PC-3 (cell line): ENCODE measurements at regions not wholly inside any gene's neighbourhood (a gene's known extent, or its start where the extent isn't known, plus 50 kb on each side); places are given as distances from the start of the nearest gene placed in this dataset.
A peak's percentile ranks its signal among the peaks of the same experiment; 100 is the strongest.

Experiments
- ATAC-seq: fragments of 200-7000 bp; cut with Tn5 transposase; 2 replicates; pipeline ENCODE4 v1.9.1; 2020; ENCODE audit warnings: mild to moderate bottlenecking, moderate library complexity
- BruUV-seq: library from RNA; stranded (reverse); fragments of 400-500 nt; replicated peaks from 2 replicates; lab custom pipeline; 2021; lab: Mats Ljungman, UMichigan
- CTCF ChIA-PET: fragments of 300-600 bp; sonication (Branson Sonifier 250); formaldehyde crosslinking; loops from one replicate; lab custom pipeline; 2022; ENCODE audit warnings: antibody characterized with exemption; lab: Charles Lee
- POLR2A ChIA-PET: fragments of 300-600 bp; sonication (Branson Sonifier 250); formaldehyde crosslinking; loops from one replicate; lab custom pipeline; 2022; ENCODE audit warnings: antibody characterized with exemption; ENCODE audit not compliant: unreplicated experiment; lab: Charles Lee
- DNase-seq: peaks from one replicate; pipeline ENCODE4 v3.0.0-alpha.2; 2015
- H2AFZ ChIP-seq: fragments of 300-600 bp; sonication (generic); 2 replicates; pipeline ENCODE4 v1.6.0; 2016; ENCODE audit warnings: antibody characterized with exemption, low read length
- H3F3A ChIP-seq: fragments of 300-600 bp; sonication (generic); one replicate; pipeline ENCODE4 v1.6.0; 2017; ENCODE audit warnings: antibody characterized with exemption, low read length, control low read depth, mild to moderate bottlenecking; ENCODE audit not compliant: unreplicated experiment
- H3K27ac ChIP-seq: fragments of 300-600 bp; sonication (generic); 2 replicates; pipeline ENCODE4 v1.5.1; 2016; ENCODE audit warnings: mild to moderate bottlenecking, low read length
- H3K27me3 ChIP-seq: fragments of 300-600 bp; sonication (generic); 2 replicates; pipeline ENCODE4 v1.6.1; 2016; ENCODE audit warnings: low read length, mixed read lengths
- H3K36me3 ChIP-seq: fragments of 300-600 bp; sonication (generic); 2 replicates; pipeline ENCODE4 v1.6.1; 2016; ENCODE audit warnings: low read depth, mixed run types, low read length, mixed read lengths
- H3K4me1 ChIP-seq: fragments of 300-600 bp; sonication (generic); 2 replicates; pipeline ENCODE4 v1.5.1; 2016; ENCODE audit warnings: low read length; ENCODE audit not compliant: insufficient read depth
- H3K4me2 ChIP-seq: fragments of 300-600 bp; sonication (generic); 2 replicates; pipeline ENCODE4 v1.6.0; 2016; ENCODE audit warnings: low read length
- H3K4me3 ChIP-seq: fragments of 300-600 bp; sonication (generic); 2 replicates; pipeline ENCODE4 v1.5.1; 2016; ENCODE audit warnings: mild to moderate bottlenecking, low read length, mixed read lengths
- H3K79me2 ChIP-seq: fragments of 300-600 bp; sonication (generic); 2 replicates; pipeline ENCODE4 v1.6.1; 2017; ENCODE audit warnings: low read length, mixed read lengths
- H3K9ac ChIP-seq: fragments of 300-600 bp; sonication (generic); 2 replicates; pipeline ENCODE4 v1.6.0; 2016; ENCODE audit warnings: mild to moderate bottlenecking, low read length
- H3K9me2 ChIP-seq: fragments of 300-600 bp; sonication (generic); replicated peaks from 2 replicates; pipeline ENCODE4 v1.6.1; 2016; ENCODE audit warnings: mixed run types, low read length, mixed read lengths
- H3K9me3 ChIP-seq: fragments of 300-600 bp; sonication (generic); 2 replicates; pipeline ENCODE4 v1.6.1; 2016; ENCODE audit warnings: low read length, mixed read lengths
- H4K20me1 ChIP-seq: fragments of 300-600 bp; sonication (generic); 2 replicates; pipeline ENCODE4 v1.6.1; 2016; ENCODE audit warnings: low read length, mixed read lengths
- CTCF ChIP-seq: fragments of 300-600 bp; sonication (generic); conservative IDR thresholded peaks from 2 replicates; pipeline ENCODE4 v1.5.1; 2017; ENCODE audit warnings: antibody characterized with exemption, low read depth, mild to moderate bottlenecking, low read length
- EZH2 ChIP-seq: fragments of 300-600 bp; sonication (generic); IDR thresholded peaks from one replicate; pipeline ENCODE4 v1.6.1; 2017; ENCODE audit warnings: antibody characterized with exemption, mild to moderate bottlenecking, low read length; ENCODE audit not compliant: unreplicated experiment
- EZH2phosphoT487 ChIP-seq: fragments of 300-600 bp; sonication (generic); IDR thresholded peaks from 2 replicates; pipeline ENCODE4 v1.6.1; 2018; ENCODE audit warnings: mild to moderate bottlenecking, antibody characterized with exemption, low read length, borderline replicate concordance
- intact Hi-C: fragments of 100-400 bp; cut with micrococcal nuclease; formaldehyde crosslinking; loops from 2 replicates; pipeline ENCODE4 v1.9.0; 2023

DNA sequence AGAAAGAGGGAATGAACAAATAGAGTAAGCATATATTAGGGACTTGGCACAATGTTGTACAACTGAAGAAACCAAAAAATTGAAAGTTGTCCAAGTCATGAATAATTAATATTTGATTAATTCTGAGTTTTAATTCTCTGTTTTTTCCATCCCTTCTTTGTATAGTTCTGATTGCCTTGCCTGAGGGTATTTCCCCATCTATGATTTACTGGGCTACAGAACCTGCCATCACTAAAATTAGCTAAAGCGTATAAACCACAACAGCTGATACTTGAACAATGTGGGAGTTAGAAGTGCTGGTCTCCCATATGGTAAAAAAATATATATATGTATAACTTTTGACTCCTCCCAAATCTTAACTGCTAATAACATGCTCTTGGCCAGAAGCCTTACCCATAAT lies 1253.5 kb upstream of the CDH6 start:
- ATAC-seq (no peak), DNase-seq (no peak)
- no TSS peak for BruUV-seq
- Histone ChIP-seq H3K9me3 (no peaks in the 10 kb centered on the region), H3K9ac (no peak overlapping the region), H3K9me2 (0 out of 2 replicates have a peak, but pooled peaks cover 2% of the 10 kb centered on the region), H2AFZ (no peak overlapping the region), H3K27ac (no peak overlapping the region), H3K4me3 (no peak overlapping the region), H4K20me1 (no peaks in the 10 kb centered on the region), H3K4me1 (peaks cover 15% of the 10 kb centered on the region; the same call in 1 of the 2 replicates), H3K36me3 (no peaks in the 10 kb centered on the region), H3K4me2 (no peak overlapping the region), H3K79me2 (no peaks in the 10 kb centered on the region), H3F3A (no peaks in the 10 kb centered on the region), H3K27me3 (no peaks in the 10 kb centered on the region)
- POLR2A ChIA-PET = no interaction called here
- CTCF ChIA-PET = no interaction called here
- intact Hi-C loops = loop anchor here (5.0 kb wide), 1 partner anchor 157 kb away; no protein-coding TSS in a partner anchor
- TF ChIP-seq CTCF (no peak), EZH2phosphoT487 (no peak), EZH2 (no peak)

- Histone ChIP-seq H3K9me3 (no peaks in the 10 kb centered on the region), H3K27ac (no peak overlapping the region), H4K20me1 (no peaks in the 10 kb centered on the region), H3K4me1 (no peaks in the 10 kb centered on the region; the same call in 1 of the 2 replicates), H3K9ac (no peak overlapping the region), H3K4me3 (no peak overlapping the region), H3K36me3 (no peaks in the 10 kb centered on the region), H3K9me2 (0 out of 2 replicates have a peak, but pooled peaks cover 2% of the 10 kb centered on the region), H2AFZ (no peak overlapping the region), H3K79me2 (no peaks in the 10 kb centered on the region), H3F3A (no peaks in the 10 kb centered on the region), H3K4me2 (no peak overlapping the region), H3K27me3 (no peaks in the 10 kb centered on the region)
- ChIA-PET POLR2A (no interaction called here), CTCF (no interaction called here)
- DNase-seq (no peak), ATAC-seq (no peak)
- no TSS peak for BruUV-seq
- TF ChIP-seq EZH2phosphoT487 = no peak
- no peak for TF ChIP-seq CTCF
- TF ChIP-seq EZH2 = no peak
- intact Hi-C loops = no loop called here
Measured at GRCh38 chr5:29935371-29935770, 1258.1 kb upstream of the CDH6 start.

- DNase-seq (peak; percentile 38), ATAC-seq (peak; percentile 46; the same call in 1 of the 2 replicates)
- Histone ChIP-seq H3F3A (no peaks in the 10 kb centered on the region), H2AFZ (0 out of 2 replicates have a peak overlapping the region, but pooled peaks have one; percentile 19), H3K9me3 (no peaks in the 10 kb centered on the region), H3K4me1 (no peaks in the 10 kb centered on the region; the same call in 1 of the 2 replicates), H3K36me3 (no peaks in the 10 kb centered on the region), H3K4me3 (no peak overlapping the region), H3K79me2 (no peaks in the 10 kb centered on the region), H3K4me2 (no peak overlapping the region), H3K9ac (no peak overlapping the region), H4K20me1 (no peaks in the 10 kb centered on the region), H3K9me2 (no peaks in the 10 kb centered on the region), H3K27ac (no peak overlapping the region), H3K27me3 (no peaks in the 10 kb centered on the region)
- CTCF ChIA-PET = no interaction called here
- TF ChIP-seq EZH2 = no peak
- TF ChIP-seq CTCF = 0 out of 2 replicates have a peak, but pooled peaks have one; percentile 35
- TF ChIP-seq EZH2phosphoT487 = no peak
- POLR2A ChIA-PET = no interaction called here
- no TSS peak for BruUV-seq
- intact Hi-C loops = no loop called here
Measured at GRCh38 chr5:29930316-29930715, 1263.2 kb upstream of the CDH6 start.
